GM19463 (cell line): ENCODE measurements at regions not wholly inside any gene's neighbourhood (a gene's known extent, or its start where the extent isn't known, plus 50 kb on each side); places are given as distances from the start of the nearest gene placed in this dataset.

Source experiments
- ATAC-seq: cut with Tn5 transposase; IDR thresholded peaks from one replicate; pipeline ENCODE4 v1.9.1; 2021; ENCODE audit warnings: mild to moderate bottlenecking, moderate library complexity; ENCODE audit not compliant: unreplicated experiment

- no peak for ATAC-seq
Observed at GRCh38 chr2:38430196-38430595, 53.1 kb upstream of the ATL2 start.

DNA sequence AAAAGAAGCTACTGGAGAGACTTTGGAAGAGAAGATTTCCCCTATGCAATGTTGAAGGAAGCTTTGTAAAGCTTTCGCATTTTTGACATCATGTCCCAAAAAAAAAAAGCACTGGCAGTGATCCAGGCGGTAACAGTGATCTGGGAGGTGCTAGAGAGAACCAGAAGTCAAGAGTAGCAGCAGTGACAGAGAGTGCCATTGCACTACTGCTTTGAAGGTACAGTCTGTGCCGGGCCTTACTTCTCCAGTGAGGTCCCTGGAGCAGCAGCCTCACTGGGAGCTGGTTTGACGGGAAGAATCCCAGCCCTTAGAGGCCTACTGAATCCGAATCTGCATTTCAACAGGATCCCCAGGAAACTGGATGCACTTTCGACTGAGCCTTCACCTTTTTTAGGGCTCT lies 50.9 kb upstream of the ATL2 start:
- ATAC-seq, result no peak

DNA sequence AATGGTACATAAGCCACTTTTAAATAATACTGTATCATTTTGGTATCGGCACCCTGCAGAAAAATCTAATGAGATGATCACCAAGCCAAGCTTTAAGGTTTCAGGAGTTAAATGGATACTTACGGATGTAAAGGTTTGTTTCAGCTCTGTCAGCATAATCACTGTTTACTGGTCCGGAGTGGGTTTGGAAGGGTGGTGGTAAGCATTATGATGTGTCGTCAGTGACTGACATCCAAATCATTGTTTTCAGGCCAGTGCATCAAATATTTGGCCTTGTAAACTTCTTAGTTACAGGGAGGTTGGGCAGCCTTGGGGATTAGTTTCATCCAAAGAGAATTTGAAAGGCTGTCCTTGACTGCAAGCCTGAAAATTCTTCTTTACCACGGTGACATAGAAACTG lies 50.0 kb upstream of the ATL2 start:
- no peak for ATAC-seq
